D721Med (cell line): ENCODE measurements at regions not wholly inside any gene's neighbourhood (a gene's known extent, or its start where the extent isn't known, plus 50 kb on each side); places are given as distances from the start of the nearest gene placed in this dataset.

ENCODE experiments used
- DNase-seq: peaks from one replicate; pipeline ENCODE4 v3.0.0; 2011; ENCODE audit warnings: low spot score; ENCODE audit not compliant: insufficient read length
- FAIRE-seq: peaks from 2 replicates; lab custom pipeline; 2011; peaks lifted over from hg19 to GRCh38; lab: Jason Lieb, UNC
- TF ChIP-seq, protein P1 (sequence below): IDR thresholded peaks from 2 replicates; pipeline ENCODE4 v1.5.1; 2012; ENCODE audit warnings: mild to moderate bottlenecking, control low read depth; ENCODE audit not compliant: insufficient read depth; ENCODE audit errors: missing control alignments

DNA sequence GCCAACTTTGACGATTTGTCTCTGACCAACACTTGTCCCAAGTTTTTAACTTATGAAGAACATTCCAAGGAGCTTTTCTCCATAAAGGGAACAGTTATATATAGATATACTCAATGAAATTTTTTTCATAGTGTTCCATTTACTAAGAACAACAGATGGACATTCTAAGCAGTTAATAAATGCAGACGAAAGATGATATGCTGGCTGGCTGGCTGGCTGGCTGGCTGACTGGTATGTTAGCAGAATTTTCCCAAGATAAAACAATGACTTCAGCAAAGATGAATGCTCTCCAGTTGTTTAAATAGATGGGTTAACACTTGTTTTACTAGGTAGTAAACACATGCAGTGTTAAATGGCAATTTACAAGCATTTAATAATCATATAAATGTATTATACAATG, 62.2 kb downstream of the SPANXN3 start:
- FAIRE-seq, result no peak
- TF ChIP-seq, protein P1, sequence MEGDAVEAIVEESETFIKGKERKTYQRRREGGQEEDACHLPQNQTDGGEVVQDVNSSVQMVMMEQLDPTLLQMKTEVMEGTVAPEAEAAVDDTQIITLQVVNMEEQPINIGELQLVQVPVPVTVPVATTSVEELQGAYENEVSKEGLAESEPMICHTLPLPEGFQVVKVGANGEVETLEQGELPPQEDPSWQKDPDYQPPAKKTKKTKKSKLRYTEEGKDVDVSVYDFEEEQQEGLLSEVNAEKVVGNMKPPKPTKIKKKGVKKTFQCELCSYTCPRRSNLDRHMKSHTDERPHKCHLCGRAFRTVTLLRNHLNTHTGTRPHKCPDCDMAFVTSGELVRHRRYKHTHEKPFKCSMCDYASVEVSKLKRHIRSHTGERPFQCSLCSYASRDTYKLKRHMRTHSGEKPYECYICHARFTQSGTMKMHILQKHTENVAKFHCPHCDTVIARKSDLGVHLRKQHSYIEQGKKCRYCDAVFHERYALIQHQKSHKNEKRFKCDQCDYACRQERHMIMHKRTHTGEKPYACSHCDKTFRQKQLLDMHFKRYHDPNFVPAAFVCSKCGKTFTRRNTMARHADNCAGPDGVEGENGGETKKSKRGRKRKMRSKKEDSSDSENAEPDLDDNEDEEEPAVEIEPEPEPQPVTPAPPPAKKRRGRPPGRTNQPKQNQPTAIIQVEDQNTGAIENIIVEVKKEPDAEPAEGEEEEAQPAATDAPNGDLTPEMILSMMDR, result no peak
- DNase-seq, result no peak

DNA sequence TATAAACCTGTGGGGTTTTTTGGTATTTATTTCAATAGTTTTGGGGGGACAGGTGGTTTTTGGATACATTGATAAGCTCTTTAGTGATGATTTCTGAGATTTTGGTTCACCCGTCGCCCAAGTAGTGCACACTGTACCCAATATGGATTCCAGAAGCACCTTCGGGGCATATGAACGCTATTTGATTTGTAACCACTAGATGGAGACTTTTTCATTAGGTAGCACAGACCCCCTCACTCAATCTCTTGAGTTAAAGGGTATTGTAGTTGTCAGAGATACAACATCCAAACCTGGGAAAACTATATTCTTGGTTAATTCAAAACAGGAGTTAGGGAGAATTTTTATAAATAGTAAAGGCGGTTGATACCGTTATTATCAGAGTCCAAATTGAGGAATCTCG, 79.8 kb downstream of the SPANXN3 start:
- TF ChIP-seq, protein P1, result peak; percentile 36
- FAIRE-seq (no peak), DNase-seq (no peak)

DNA sequence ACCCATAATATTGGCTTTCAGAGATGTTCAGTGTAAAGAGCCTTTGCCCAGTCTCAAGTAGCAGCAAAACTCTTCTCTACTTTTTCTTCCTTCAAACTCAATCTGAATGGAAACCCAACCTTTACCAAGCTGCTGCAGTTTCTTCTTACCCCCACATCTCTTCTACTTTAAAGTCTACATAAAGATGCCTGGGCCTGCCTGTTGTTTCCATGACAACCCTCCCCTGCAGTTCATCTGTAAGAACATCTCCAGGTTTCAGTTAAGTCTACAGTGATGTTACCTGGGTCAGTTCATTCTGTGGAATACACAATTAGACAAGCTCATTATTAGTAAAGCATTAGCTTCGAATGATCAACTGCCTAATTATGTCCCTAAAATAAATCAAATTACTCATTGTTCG, 81.4 kb downstream of the SPANXN3 start:
- FAIRE-seq (no peak), DNase-seq (no peak)
- TF ChIP-seq, protein P1, result no peak

DNA sequence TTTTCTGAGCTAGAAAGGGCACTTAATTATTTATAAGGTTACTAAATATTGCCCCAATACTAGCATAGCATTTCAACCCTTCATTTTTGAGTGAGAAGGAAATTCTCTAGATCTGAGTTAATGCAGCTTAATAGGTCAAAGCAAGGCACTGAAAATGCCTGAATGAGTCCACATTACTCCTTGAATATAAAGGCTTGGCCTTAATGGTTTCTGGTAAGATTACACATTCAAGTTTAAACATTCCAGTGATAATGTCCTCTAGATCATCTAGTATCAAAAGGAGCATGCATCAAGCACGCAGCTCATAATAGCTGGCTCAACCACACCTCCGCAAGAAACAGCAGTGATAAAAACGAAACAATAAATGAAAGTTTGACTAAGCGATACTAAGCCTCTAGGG, 87.5 kb downstream of the SPANXN3 start:
- no peak for FAIRE-seq
- TF ChIP-seq, protein P1, result no peak
- DNase-seq, result no peak

DNA sequence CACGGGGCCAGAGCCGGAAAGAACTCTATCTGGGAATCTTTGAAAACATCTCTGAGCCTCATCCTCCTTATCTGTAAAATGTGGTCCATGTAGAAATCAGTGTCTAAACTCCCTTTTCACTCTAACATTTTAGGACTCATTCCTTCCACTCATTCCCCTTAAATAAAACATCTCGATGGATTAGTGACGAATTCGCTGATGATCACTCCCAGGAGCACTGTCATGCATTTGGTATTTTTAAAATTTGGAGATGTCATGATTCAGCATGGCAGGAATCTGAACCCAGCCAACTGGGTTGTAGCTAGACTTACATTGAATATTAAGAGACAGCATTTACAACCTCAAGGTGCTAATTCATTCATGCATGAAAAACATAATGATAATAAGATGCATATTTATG, 88.1 kb downstream of the SPANXN3 start:
- FAIRE-seq (no peak), DNase-seq (no peak)
- TF ChIP-seq, protein P1, result no peak

DNA sequence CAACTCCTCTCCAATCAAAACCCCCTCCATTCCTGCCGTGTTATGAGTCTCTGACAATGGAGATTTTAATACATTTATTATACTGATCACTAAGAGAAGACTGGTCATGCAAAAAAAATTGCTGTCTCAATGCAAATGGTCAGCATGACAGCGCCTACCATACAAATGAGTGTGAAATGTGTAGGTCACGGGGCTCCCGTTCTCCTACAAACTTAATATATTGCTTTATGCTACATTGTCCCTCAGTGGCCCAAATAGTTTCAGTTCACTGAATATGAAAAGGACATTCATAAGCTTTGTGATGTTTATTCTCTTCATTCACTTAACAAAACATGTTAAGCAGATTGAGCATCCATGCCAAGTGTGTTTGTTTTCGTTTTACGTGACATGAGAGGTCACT, 116.1 kb downstream of the SPANXN3 start:
- TF ChIP-seq, protein P1, result no peak
- DNase-seq (no peak), FAIRE-seq (no peak)

DNA sequence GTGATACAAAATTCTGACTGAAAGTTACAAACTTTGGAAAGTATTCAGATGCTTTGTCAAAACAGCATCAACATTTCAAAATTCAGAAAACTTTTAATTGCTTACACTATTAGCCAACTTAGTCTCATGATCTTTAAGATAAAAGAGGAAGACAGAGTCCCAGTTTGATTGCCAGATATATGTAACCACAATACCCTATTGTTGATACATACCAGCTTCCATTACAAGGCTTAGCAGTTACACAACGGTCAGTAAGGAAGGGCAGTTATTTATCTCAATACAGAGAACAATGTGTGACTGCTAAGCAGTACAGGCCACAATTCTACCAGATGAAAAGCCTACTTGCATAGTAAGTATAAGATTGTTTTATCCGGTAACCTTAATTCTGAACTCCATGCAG, 138.4 kb downstream of the SPANXN3 start:
- FAIRE-seq, result no peak
- TF ChIP-seq, protein P1, result no peak
- no peak for DNase-seq
